ENCODE measurements at regions not wholly inside any gene's neighbourhood (a gene's known extent, or its start where the extent isn't known, plus 50 kb on each side); places are given as distances from the start of the nearest gene placed in this dataset.

- DNase-seq (ENCODE audit: low spot score), result no peak
These were observed 86.0 kb upstream of the TP53I11 start for GRCh38 chr11:45036733-45037132.

- no peak for DNase-seq (ENCODE audit: low spot score)
These were observed 86.8 kb upstream of the TP53I11 start for GRCh38 chr11:45037434-45038005.

- DNase-seq (ENCODE audit: low spot score), result no peak
These were observed 88.2 kb upstream of the TP53I11 start for GRCh38 chr11:45038923-45039322.

- DNase-seq (ENCODE audit: low spot score), result peak; percentile 30
These were observed 90.9 kb upstream of the TP53I11 start for GRCh38 chr11:45041596-45041995.

- peak; percentile 48 for DNase-seq (ENCODE audit: low spot score)
These were observed 91.9 kb upstream of the TP53I11 start for GRCh38 chr11:45042560-45042959.

- no peak for DNase-seq (ENCODE audit: low spot score)
These were observed 93.2 kb upstream of the TP53I11 start for GRCh38 chr11:45043755-45044475.

GRCh38 chr11:45045683-45046471 is 95.2 kb upstream of the TP53I11 start:
- DNase-seq (ENCODE audit: low spot score), result peak; percentile 51

GRCh38 chr11:45048313-45048841 is 97.7 kb upstream of the TP53I11 start:
- no peak for DNase-seq (ENCODE audit: low spot score)

GRCh38 chr11:45048870-45049691 is 97.4 kb upstream of the PRDM11 start:
- peak; percentile 27 for DNase-seq (ENCODE audit: low spot score)

GRCh38 chr11:45050111-45050510 is 96.3 kb upstream of the PRDM11 start:
- no peak for DNase-seq (ENCODE audit: low spot score)

- DNase-seq (ENCODE audit: low spot score), result no peak
These were observed 94.8 kb upstream of the PRDM11 start for GRCh38 chr11:45051621-45052020.

- no peak for DNase-seq (ENCODE audit: low spot score)
These were observed 94.1 kb upstream of the PRDM11 start for GRCh38 chr11:45052361-45052760.

- DNase-seq (ENCODE audit: low spot score), result no peak
These were observed 92.5 kb upstream of the PRDM11 start for GRCh38 chr11:45053736-45054446.

GRCh38 chr11:45054956-45055355 is 91.5 kb upstream of the PRDM11 start:
- DNase-seq (ENCODE audit: low spot score), result no peak

GRCh38 chr11:45056529-45056928 is 89.9 kb upstream of the PRDM11 start:
- DNase-seq (ENCODE audit: low spot score), result no peak

- DNase-seq (ENCODE audit: low spot score), result no peak
These were observed 88.3 kb upstream of the PRDM11 start for GRCh38 chr11:45057938-45058646.

- no peak for DNase-seq (ENCODE audit: low spot score)
These were observed 87.8 kb upstream of the PRDM11 start for GRCh38 chr11:45058647-45058950.

- no peak for DNase-seq (ENCODE audit: low spot score)
These were observed 85.7 kb upstream of the PRDM11 start for GRCh38 chr11:45060707-45061106.

GRCh38 chr11:45061641-45062040 is 84.8 kb upstream of the PRDM11 start:
- no peak for DNase-seq (ENCODE audit: low spot score)

GRCh38 chr11:45062115-45062514 is 84.3 kb upstream of the PRDM11 start:
- no peak for DNase-seq (ENCODE audit: low spot score)
